ENCODE measurements at regions not wholly inside any gene's neighbourhood (a gene's known extent, or its start where the extent isn't known, plus 50 kb on each side); places are given as distances from the start of the nearest gene placed in this dataset.

DNA sequence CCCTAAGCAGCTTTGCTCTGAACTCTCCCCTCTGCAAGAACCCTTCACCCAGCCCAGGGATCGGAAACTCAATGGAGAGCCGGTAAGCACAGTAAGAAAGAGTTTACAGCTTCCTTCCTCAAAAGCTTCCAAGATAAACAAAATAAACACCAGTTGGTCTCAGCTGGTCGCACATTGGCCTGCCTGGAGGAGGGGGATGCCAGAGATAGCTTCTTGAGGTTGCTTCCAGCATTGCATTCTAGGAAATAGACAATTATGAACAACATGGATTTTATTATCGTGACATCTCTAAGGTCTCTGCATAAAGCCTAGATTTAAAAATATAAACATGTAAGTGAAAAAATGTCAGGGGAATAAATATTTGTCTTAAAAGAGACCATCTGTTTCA is 141.5 kb upstream of the PKDCC start:
- Histone ChIP-seq H2AFZ (no peak overlapping the region), H3K27ac (no peak overlapping the region), H3K36me3 (ENCODE audit: low read depth) (no peaks in the 10 kb centered on the region), H3K4me2 (no peak overlapping the region), H3K79me2 (ENCODE audit: low read depth) (no peaks in the 10 kb centered on the region), H3K4me3 (no peak overlapping the region), H3K9me3 (ENCODE audit: insufficient read depth, low read depth) (no peaks in the 10 kb centered on the region), H3K4me1 (replicated peaks; ENCODE audit: insufficient read depth) (peaks cover 11% of the 10 kb centered on the region), H3K9me2 (ENCODE audit: insufficient read depth) (no peaks in the 10 kb centered on the region), H3F3A (ENCODE audit: insufficient read depth, low read depth) (no peaks in the 10 kb centered on the region), H4K20me1 (ENCODE audit: insufficient read depth) (no peaks in the 10 kb centered on the region), H3K27me3 (ENCODE audit: insufficient read depth, low read depth) (no peaks in the 10 kb centered on the region)
- ChIA-PET POLR2A (ENCODE audit: unreplicated experiment) (no interaction called here), CTCF (interaction anchor here (0.7 kb wide), 1 partner anchor 35 kb away, joined by 3 read pairs; no protein-coding TSS in a partner anchor)
- DNase-seq, result no peak
- TF ChIP-seq, protein P1, sequence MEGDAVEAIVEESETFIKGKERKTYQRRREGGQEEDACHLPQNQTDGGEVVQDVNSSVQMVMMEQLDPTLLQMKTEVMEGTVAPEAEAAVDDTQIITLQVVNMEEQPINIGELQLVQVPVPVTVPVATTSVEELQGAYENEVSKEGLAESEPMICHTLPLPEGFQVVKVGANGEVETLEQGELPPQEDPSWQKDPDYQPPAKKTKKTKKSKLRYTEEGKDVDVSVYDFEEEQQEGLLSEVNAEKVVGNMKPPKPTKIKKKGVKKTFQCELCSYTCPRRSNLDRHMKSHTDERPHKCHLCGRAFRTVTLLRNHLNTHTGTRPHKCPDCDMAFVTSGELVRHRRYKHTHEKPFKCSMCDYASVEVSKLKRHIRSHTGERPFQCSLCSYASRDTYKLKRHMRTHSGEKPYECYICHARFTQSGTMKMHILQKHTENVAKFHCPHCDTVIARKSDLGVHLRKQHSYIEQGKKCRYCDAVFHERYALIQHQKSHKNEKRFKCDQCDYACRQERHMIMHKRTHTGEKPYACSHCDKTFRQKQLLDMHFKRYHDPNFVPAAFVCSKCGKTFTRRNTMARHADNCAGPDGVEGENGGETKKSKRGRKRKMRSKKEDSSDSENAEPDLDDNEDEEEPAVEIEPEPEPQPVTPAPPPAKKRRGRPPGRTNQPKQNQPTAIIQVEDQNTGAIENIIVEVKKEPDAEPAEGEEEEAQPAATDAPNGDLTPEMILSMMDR (conservative IDR thresholded peaks at IDR 0.05), result no peak
- no peak for TF ChIP-seq EZH2 (IDR thresholded peaks at IDR 0.05; ENCODE audit: low read depth)
- intact Hi-C loops (cut with micrococcal nuclease; ENCODE audit: unreplicated experiment), result no loop called here
- no TSS peak for BruUV-seq (replicated peaks)

DNA sequence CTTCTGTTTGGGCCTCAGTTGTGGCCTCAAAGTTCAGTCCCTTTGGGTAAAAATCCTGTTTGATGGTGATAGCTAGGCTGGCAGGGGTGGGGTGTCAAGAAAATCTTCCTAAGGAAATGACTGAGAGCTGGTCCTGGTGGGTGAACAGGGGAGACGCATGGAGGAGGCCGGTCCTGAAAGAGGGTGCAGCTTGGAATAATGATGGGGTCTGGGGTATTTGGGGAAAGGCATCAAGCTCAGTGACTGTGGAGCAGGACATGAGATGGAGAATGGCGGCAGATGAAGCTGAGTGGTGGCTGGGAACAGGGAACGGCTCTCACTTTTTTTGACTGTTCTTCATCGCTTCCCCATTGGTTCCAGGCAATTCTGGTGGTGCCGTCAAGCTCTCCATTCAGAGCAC is 140.7 kb upstream of the PKDCC start:
- Histone ChIP-seq H3K9me2 (ENCODE audit: insufficient read depth) (no peaks in the 10 kb centered on the region), H3K36me3 (ENCODE audit: low read depth) (no peaks in the 10 kb centered on the region), H3K27me3 (ENCODE audit: insufficient read depth, low read depth) (no peaks in the 10 kb centered on the region), H3K4me3 (no peak overlapping the region), H2AFZ (no peak overlapping the region), H3F3A (ENCODE audit: insufficient read depth, low read depth) (no peaks in the 10 kb centered on the region), H3K79me2 (ENCODE audit: low read depth) (no peaks in the 10 kb centered on the region), H3K4me2 (no peak overlapping the region), H3K4me1 (replicated peaks; ENCODE audit: insufficient read depth) (peaks cover 11% of the 10 kb centered on the region), H3K9me3 (ENCODE audit: insufficient read depth, low read depth) (no peaks in the 10 kb centered on the region), H4K20me1 (ENCODE audit: insufficient read depth) (no peaks in the 10 kb centered on the region), H3K27ac (no peak overlapping the region)
- TF ChIP-seq, protein P1 (conservative IDR thresholded peaks at IDR 0.05), result no peak
- TF ChIP-seq EZH2 (IDR thresholded peaks at IDR 0.05; ENCODE audit: low read depth), result no peak
- ChIA-PET CTCF (no interaction called here), POLR2A (ENCODE audit: unreplicated experiment) (interaction anchor here (0.7 kb wide), 1 partner anchor 21 kb away, joined by 6 read pairs; no protein-coding TSS in a partner anchor)
- DNase-seq, result no peak
- BruUV-seq (replicated peaks), result no TSS peak
- intact Hi-C loops (cut with micrococcal nuclease; ENCODE audit: unreplicated experiment), result no loop called here

DNA sequence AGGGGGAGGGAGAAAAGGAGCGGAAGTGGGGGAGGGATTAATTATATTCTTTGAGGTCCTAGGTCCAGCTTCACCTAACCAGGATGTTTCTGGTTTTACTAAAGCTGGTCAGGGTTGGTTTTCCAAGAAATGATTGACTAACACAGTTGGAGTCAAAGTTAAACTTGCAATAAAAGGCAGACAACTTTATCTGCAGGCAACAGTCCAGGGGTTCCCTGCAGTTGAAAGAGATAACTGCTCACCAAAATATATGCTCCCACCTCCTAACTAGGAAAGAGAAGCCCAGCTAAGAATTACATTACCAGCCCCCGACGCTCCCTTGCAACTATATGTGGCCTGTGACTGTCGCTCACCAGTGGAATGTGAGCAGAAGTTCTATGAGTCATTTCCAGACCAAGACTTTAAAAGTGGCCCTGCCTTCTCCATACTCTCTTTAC is 140.0 kb upstream of the PKDCC start:
- Histone ChIP-seq H3K36me3 (ENCODE audit: low read depth) (no peaks in the 10 kb centered on the region), H2AFZ (no peak overlapping the region), H3K9me3 (ENCODE audit: insufficient read depth, low read depth) (0 out of 2 replicates have a peak, but pooled peaks cover 3% of the 10 kb centered on the region), H3K27ac (no peak overlapping the region), H3K4me2 (peak overlapping the region; percentile 15), H3K79me2 (ENCODE audit: low read depth) (no peaks in the 10 kb centered on the region), H3K4me3 (no peak overlapping the region), H3K9me2 (ENCODE audit: insufficient read depth) (no peaks in the 10 kb centered on the region), H3F3A (ENCODE audit: insufficient read depth, low read depth) (no peaks in the 10 kb centered on the region), H4K20me1 (ENCODE audit: insufficient read depth) (no peaks in the 10 kb centered on the region), H3K4me1 (replicated peaks; ENCODE audit: insufficient read depth) (peaks cover 11% of the 10 kb centered on the region), H3K27me3 (ENCODE audit: insufficient read depth, low read depth) (no peaks in the 10 kb centered on the region)
- DNase-seq, result peak; percentile 26 to 63
- intact Hi-C loops (cut with micrococcal nuclease; ENCODE audit: unreplicated experiment), result no loop called here
- no TSS peak for BruUV-seq (replicated peaks)
- TF ChIP-seq, protein P1 (conservative IDR thresholded peaks at IDR 0.05), result no peak
- TF ChIP-seq EZH2 (IDR thresholded peaks at IDR 0.05; ENCODE audit: low read depth), result no peak
- CTCF ChIA-PET, result no interaction called here
- POLR2A ChIA-PET (ENCODE audit: unreplicated experiment), result interaction anchor here (0.6 to 0.7 kb wide), 2 partner anchors 20 to 86 kb away, joined by 3 to 6 read pairs; no protein-coding TSS in a partner anchor

Measured in PC-9 (cell line).